ENCODE measurements at regions not wholly inside any gene's neighbourhood (a gene's known extent, or its start where the extent isn't known, plus 50 kb on each side); places are given as distances from the start of the nearest gene placed in this dataset.
A peak's percentile ranks its signal among the peaks of the same experiment; 100 is the strongest.

DNA sequence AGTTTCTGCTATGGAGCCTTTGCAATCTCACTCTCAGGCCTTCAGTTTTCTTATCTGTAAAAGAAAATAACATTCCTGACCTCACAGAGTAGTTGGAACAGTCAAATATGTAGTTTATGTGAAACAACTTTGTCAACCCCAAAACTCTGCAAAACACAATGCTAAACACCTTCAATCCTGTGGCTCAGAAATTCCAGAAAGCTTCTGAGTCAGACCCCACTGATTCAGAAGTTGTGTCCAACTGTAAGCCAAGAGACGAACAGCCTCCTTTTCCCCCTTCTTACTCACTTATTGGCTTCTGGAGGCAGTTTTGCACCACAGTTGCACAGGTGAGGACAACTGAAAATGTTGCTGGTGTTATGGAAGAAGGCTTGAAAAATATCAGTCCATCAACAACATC is 52.9 kb downstream of the TMSB4Y start:
- TF ChIP-seq, protein P1, sequence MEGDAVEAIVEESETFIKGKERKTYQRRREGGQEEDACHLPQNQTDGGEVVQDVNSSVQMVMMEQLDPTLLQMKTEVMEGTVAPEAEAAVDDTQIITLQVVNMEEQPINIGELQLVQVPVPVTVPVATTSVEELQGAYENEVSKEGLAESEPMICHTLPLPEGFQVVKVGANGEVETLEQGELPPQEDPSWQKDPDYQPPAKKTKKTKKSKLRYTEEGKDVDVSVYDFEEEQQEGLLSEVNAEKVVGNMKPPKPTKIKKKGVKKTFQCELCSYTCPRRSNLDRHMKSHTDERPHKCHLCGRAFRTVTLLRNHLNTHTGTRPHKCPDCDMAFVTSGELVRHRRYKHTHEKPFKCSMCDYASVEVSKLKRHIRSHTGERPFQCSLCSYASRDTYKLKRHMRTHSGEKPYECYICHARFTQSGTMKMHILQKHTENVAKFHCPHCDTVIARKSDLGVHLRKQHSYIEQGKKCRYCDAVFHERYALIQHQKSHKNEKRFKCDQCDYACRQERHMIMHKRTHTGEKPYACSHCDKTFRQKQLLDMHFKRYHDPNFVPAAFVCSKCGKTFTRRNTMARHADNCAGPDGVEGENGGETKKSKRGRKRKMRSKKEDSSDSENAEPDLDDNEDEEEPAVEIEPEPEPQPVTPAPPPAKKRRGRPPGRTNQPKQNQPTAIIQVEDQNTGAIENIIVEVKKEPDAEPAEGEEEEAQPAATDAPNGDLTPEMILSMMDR (IDR thresholded peaks at IDR 0.05; ENCODE audit: insufficient read depth, low read depth, low read length, missing control alignments) = no peak
- peak; percentile 24 for DNase-seq (ENCODE audit: low read depth)
- no peak overlapping the region for H3K4me3 ChIP-seq (ENCODE audit: low read length)

DNA sequence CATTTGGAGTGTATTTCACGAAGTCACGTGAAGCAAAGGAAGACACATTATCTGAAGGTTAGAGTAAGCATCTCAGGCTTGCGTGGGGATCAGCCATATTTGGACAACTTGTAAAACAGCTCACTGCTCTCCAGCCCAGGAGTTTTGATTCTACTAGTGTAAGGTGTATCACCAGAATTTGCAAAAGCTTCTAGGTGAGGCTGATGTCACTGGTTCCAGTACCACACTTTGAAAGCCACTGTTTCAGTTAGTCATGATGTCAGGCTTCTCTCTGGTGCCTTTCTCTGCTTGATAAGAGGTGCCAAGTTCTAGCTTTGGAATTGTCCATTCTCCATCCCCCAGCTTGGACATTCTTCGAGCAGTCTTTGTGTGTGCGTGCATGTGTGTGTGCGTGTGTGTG is 62.3 kb downstream of the TMSB4Y start:
- H3K4me3 ChIP-seq (ENCODE audit: low read length) = no peak overlapping the region
- TF ChIP-seq, protein P1 (IDR thresholded peaks at IDR 0.05; ENCODE audit: insufficient read depth, low read depth, low read length, missing control alignments) = no peak
- DNase-seq (ENCODE audit: low read depth) = no peak

DNA sequence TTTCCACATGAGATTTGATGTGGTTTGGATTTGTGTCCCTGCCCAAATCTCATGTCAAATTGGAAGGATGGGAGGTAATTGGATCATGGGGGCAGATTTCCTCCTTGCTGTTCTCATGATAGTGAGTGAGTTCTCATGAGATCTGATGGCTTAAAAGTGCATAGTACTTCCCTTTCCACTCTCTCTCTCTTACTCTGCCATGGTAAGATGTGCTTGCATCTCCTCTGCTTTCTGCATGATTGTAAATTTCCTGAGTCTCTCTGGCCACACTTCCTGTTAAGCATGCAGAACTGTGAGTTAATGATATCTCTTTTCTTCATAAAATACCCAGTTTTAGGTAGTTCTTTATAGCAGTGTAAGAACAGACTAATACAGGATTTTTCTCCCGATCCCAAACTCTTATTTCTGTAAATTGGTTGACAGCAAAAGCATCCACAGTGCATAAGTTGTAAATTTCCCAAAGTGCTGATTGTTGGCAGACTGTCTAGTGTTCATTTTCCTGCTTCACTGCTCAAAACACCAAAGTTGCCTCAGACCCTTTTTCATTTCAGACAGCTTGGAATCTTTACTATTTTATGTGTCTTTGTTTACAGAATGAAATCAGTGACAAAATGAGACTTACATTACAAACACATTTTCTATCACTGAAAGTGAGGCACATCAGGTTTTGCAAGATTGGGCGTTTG is 86.6 kb downstream of the TMSB4Y start:
- TF ChIP-seq, protein P1 (IDR thresholded peaks at IDR 0.05; ENCODE audit: insufficient read depth, low read depth, low read length, missing control alignments) = no peak
- H3K4me3 ChIP-seq (ENCODE audit: low read length) = no peak overlapping the region
- no peak for DNase-seq (ENCODE audit: low read depth)

DNA sequence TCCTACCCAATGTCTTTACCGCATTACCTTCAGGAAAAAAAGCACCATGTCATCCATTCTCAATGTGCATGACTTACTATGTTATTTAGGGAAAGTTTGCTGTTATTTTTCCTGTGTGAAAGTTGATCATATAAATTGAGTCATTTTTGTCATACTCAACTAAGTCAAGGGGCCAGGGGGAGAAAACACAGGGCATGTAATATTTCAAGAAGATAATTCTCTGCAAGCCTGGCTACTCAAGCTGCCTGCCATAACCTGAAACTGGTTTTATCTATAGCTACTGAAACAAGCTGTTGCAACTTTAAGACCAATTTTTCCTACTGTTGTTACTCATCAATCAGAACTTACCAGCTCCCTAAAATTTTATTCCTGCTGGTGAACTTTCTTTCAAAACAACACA is 91.4 kb downstream of the TMSB4Y start:
- H3K4me3 ChIP-seq (ENCODE audit: low read length) = no peak overlapping the region
- DNase-seq (ENCODE audit: low read depth) = no peak
- TF ChIP-seq, protein P1 (IDR thresholded peaks at IDR 0.05; ENCODE audit: insufficient read depth, low read depth, low read length, missing control alignments) = no peak

DNA sequence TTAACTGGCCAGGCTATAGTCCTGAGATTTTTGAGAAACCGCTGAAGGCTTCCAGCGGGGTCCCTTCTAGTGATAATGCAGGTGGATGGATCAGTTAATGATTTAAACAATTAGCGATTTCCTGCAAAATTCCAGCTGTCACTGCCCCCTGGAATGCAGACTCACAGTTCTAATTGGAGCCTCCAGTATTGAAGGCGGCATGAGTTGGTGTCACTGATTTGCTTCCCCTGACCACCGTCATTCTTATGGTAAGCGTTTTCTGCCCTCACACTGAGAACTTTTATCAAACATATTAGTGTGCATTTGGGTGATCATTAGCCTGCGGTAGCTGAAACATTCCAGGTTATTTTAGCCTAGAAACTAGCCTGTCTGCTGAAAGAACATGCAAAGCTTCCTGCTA is 99.1 kb downstream of the TMSB4Y start:
- TF ChIP-seq, protein P1 (IDR thresholded peaks at IDR 0.05; ENCODE audit: insufficient read depth, low read depth, low read length, missing control alignments) = no peak
- no peak overlapping the region for H3K4me3 ChIP-seq (ENCODE audit: low read length)
- DNase-seq (ENCODE audit: low read depth) = no peak

DNA sequence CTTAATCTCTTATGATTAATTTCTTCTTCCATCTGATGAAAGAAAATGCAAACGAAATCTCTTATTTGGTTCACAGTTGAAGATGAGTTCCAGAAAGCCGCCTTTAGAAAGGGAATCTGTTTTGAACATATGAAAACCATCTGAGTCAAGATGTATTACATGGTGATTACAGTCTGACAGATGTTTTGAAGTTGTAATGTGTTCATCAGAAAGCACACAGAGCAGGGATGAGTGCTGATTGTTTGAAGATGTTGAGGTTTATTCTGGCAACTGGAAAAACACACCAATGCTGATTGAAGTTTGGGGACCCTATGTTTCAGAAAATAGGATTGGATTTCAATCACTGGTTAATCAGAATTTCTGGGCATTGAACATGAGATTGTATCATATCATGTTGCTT is 99.7 kb downstream of the TMSB4Y start:
- TF ChIP-seq, protein P1 (IDR thresholded peaks at IDR 0.05; ENCODE audit: insufficient read depth, low read depth, low read length, missing control alignments) = no peak
- DNase-seq (ENCODE audit: low read depth) = no peak
- H3K4me3 ChIP-seq (ENCODE audit: low read length) = no peak overlapping the region
